SK-N-SH treated with all-trans-retinoic acid at 6 μM for 48 hours (cell line): ENCODE measurements at regions not wholly inside any gene's neighbourhood (a gene's known extent, or its start where the extent isn't known, plus 50 kb on each side); places are given as distances from the start of the nearest gene placed in this dataset.

ENCODE experiments used
- ATAC-seq: fragments of 200-7000 bp; cut with Tn5 transposase; 3 replicates; pipeline ENCODE4 v1.9.1; 2020; ENCODE audit warnings: mild to moderate bottlenecking, moderate library complexity
- ARNTL ChIP-seq: fragments of 450-650 bp; formaldehyde crosslinking; IDR thresholded peaks from 2 replicates; pipeline ENCODE4 v1.5.0; 2020; ENCODE audit warnings: low read depth, mild to moderate bottlenecking, moderate library complexity, borderline replicate concordance
- BACH2 ChIP-seq: fragments of 250-450 bp; sonication (Bioruptor Pico); IDR thresholded peaks from 2 replicates; pipeline ENCODE4 v1.9.0; 2021; ENCODE audit warnings: mild to moderate bottlenecking, borderline replicate concordance
- CREB5 ChIP-seq: fragments of 250-450 bp; sonication (Bioruptor Pico); IDR thresholded peaks from 2 replicates; pipeline ENCODE4 v1.5.1; 2020; ENCODE audit warnings: low read depth, mild to moderate bottlenecking, moderate library complexity
- CSDC2 ChIP-seq: fragments of 250-450 bp; sonication (Bioruptor Pico); IDR thresholded peaks from 2 replicates; pipeline ENCODE4 v1.5.0; 2020; ENCODE audit warnings: mild to moderate bottlenecking, moderate library complexity
- CSRNP3 ChIP-seq: fragments of 250-450 bp; sonication (Bioruptor Pico); IDR thresholded peaks from 2 replicates; pipeline ENCODE4 v1.5.1; 2021; ENCODE audit warnings: mild to moderate bottlenecking, moderate library complexity
- ESRRG ChIP-seq: fragments of 250-450 bp; sonication (Bioruptor Pico); IDR thresholded peaks from 2 replicates; pipeline ENCODE4 v1.6.1; 2021; ENCODE audit warnings: mild to moderate bottlenecking
- GLIS3 ChIP-seq: fragments of 250-450 bp; sonication (Bioruptor Pico); IDR thresholded peaks from 2 replicates; pipeline ENCODE4 v1.5.0; 2020; ENCODE audit warnings: mild to moderate bottlenecking, moderate library complexity
- OSR1 ChIP-seq: fragments of 250-450 bp; sonication (Bioruptor Pico); IDR thresholded peaks from 2 replicates; pipeline ENCODE4 v1.8.0; 2022; ENCODE audit warnings: moderate library complexity, mild to moderate bottlenecking, inconsistent platforms
- PATZ1 ChIP-seq: fragments of 250-450 bp; sonication (Bioruptor Pico); IDR thresholded peaks from 2 replicates; pipeline ENCODE4 v1.8.0; 2020; ENCODE audit warnings: mild to moderate bottlenecking, moderate library complexity, borderline replicate concordance
- POU6F1 ChIP-seq: fragments of 250-450 bp; sonication (Bioruptor Pico); IDR thresholded peaks from 2 replicates; pipeline ENCODE4 v1.8.0; 2021; ENCODE audit warnings: low read depth, mild to moderate bottlenecking, moderate library complexity, borderline replicate concordance
- RARB ChIP-seq: fragments of 250-450 bp; sonication (Bioruptor Pico); IDR thresholded peaks from 2 replicates; pipeline ENCODE4 v1.8.0; 2021; ENCODE audit warnings: mild to moderate bottlenecking, moderate library complexity
- SNAI2 ChIP-seq: fragments of 250-450 bp; sonication (Bioruptor Pico); IDR thresholded peaks from 2 replicates; pipeline ENCODE4 v1.5.0; 2020; ENCODE audit warnings: mild to moderate bottlenecking, moderate library complexity
- TCF4 ChIP-seq: fragments of 250-450 bp; sonication (Bioruptor Pico); IDR thresholded peaks from 2 replicates; pipeline ENCODE4 v1.8.0; 2021; ENCODE audit warnings: mild to moderate bottlenecking, moderate library complexity, borderline replicate concordance
- TOX ChIP-seq: fragments of 250-450 bp; sonication (Bioruptor Pico); IDR thresholded peaks from 2 replicates; pipeline ENCODE4 v1.8.0; 2021; ENCODE audit warnings: mild to moderate bottlenecking, moderate library complexity, borderline replicate concordance
- TSHZ2 ChIP-seq: fragments of 250-450 bp; sonication (Bioruptor Pico); IDR thresholded peaks from 2 replicates; pipeline ENCODE4 v1.5.0; 2020; ENCODE audit warnings: mild to moderate bottlenecking, moderate library complexity
- ZC3H10 ChIP-seq: fragments of 250-450 bp; sonication (Bioruptor Pico); IDR thresholded peaks from 2 replicates; pipeline ENCODE4 v1.5.1; 2021; ENCODE audit warnings: mild to moderate bottlenecking, moderate library complexity
- ZFP3 ChIP-seq: fragments of 250-450 bp; sonication (Bioruptor Pico); IDR thresholded peaks from 2 replicates; pipeline ENCODE4 v1.5.0; 2020; ENCODE audit warnings: mild to moderate bottlenecking, moderate library complexity
- ZFP30 ChIP-seq: fragments of 450-650 bp; formaldehyde crosslinking; IDR thresholded peaks from 2 replicates; pipeline ENCODE4 v1.5.0; 2022; ENCODE audit warnings: mild to moderate bottlenecking, moderate library complexity
- ZNF565 ChIP-seq: fragments of 450-650 bp; formaldehyde crosslinking; conservative IDR thresholded peaks from 2 replicates; pipeline ENCODE4 v1.5.0; 2020; ENCODE audit warnings: low read depth, mild to moderate bottlenecking, moderate library complexity
- ZNF8 ChIP-seq: fragments of 450-650 bp; formaldehyde crosslinking; IDR thresholded peaks from 2 replicates; pipeline ENCODE4 v1.5.0; 2020; ENCODE audit warnings: mild to moderate bottlenecking, moderate library complexity

GRCh38 chr2:128386066-128386465, 67.4 kb upstream of the HS6ST1 start (continued):
- TF ChIP-seq TSHZ2 (CRISPR knock-in tag), result no peak
- no peak for TF ChIP-seq ARNTL (CRISPR knock-in tag)
- no peak for TF ChIP-seq TCF4 (CRISPR knock-in tag)
- TF ChIP-seq RARB (CRISPR knock-in tag), result no peak
- TF ChIP-seq GLIS3 (CRISPR knock-in tag), result no peak
- TF ChIP-seq BACH2 (CRISPR knock-in tag), result no peak
- TF ChIP-seq ZFP3 (CRISPR knock-in tag), result no peak
- no peak for TF ChIP-seq OSR1

GRCh38 chr2:128388499-128388941, 69.9 kb upstream of the HS6ST1 start:
- ATAC-seq, result no peak
- TF ChIP-seq ZFP3 (CRISPR knock-in tag) (no peak), SNAI2 (CRISPR knock-in tag) (no peak), CREB5 (CRISPR knock-in tag) (no peak), RARB (CRISPR knock-in tag) (no peak), BACH2 (CRISPR knock-in tag) (no peak), CSDC2 (CRISPR knock-in tag) (no peak), ZNF565 (no peak), OSR1 (no peak), TOX (CRISPR knock-in tag) (no peak), ARNTL (CRISPR knock-in tag) (no peak), CSRNP3 (CRISPR knock-in tag) (no peak), PATZ1 (CRISPR knock-in tag) (no peak), ESRRG (CRISPR knock-in tag) (no peak)

GRCh38 chr2:128389388-128390086, 70.9 kb upstream of the HS6ST1 start:
- no peak for ATAC-seq
- TF ChIP-seq POU6F1, result no peak
- TF ChIP-seq RARB (CRISPR knock-in tag), result no peak
- TF ChIP-seq TSHZ2 (CRISPR knock-in tag), result no peak
- TF ChIP-seq BACH2 (CRISPR knock-in tag), result no peak
- TF ChIP-seq OSR1, result no peak
- TF ChIP-seq GLIS3 (CRISPR knock-in tag), result no peak
- TF ChIP-seq CSRNP3 (CRISPR knock-in tag), result no peak
- TF ChIP-seq PATZ1 (CRISPR knock-in tag), result no peak
- no peak for TF ChIP-seq ZFP3 (CRISPR knock-in tag)
- TF ChIP-seq ZNF8 (CRISPR knock-in tag), result no peak
- TF ChIP-seq ZNF565, result no peak
- TF ChIP-seq ZC3H10, result no peak
- no peak for TF ChIP-seq ZFP30 (CRISPR knock-in tag)
- no peak for TF ChIP-seq TOX (CRISPR knock-in tag)
